Uterus (tissue), 3 donors: ENCODE measurements at regions not wholly inside any gene's neighbourhood (a gene's known extent, or its start where the extent isn't known, plus 50 kb on each side); places are given as distances from the start of the nearest gene placed in this dataset.

Source experiments
- DNase-seq, 2 donors: peaks; one replicate each; pipeline ENCODE4 v3.0.0-alpha.2; 2019 to 2020
- H3K27ac ChIP-seq, 2 donors: fragments of 200-600 bp; sonication (generic); 1 replicate in 1 of 2; 2 replicates in 1 of 2; pipeline ENCODE4 v1.5.1; 2016 to 2018
- H3K27me3 ChIP-seq, 2 donors: fragments of 200-600 bp; sonication (generic); one replicate each; pipeline ENCODE4 v1.5.1; 2018 to 2019; ENCODE audit warnings: control low read depth in 1 of 2
- H3K36me3 ChIP-seq, 2 donors: fragments of 200-600 bp; sonication (generic); one replicate each; pipeline ENCODE4 v1.5.1; 2019; ENCODE audit warnings: control low read depth in 1 of 2
- H3K4me1 ChIP-seq, 2 donors: fragments of 200-600 bp; sonication (generic); one replicate each; pipeline ENCODE4 v1.5.1; 2018 to 2019; ENCODE audit warnings: control low read depth in 1 of 2
- H3K4me3 ChIP-seq, 2 donors: fragments of 200-600 bp; sonication (generic); 1 replicate in 1 of 2; 2 replicates in 1 of 2; pipeline ENCODE4 v1.5.1; 2018 to 2019; ENCODE audit warnings: mild to moderate bottlenecking in 1 of 2
- H3K9me3 ChIP-seq, 2 donors: fragments of 200-600 bp; sonication (generic); one replicate each; pipeline ENCODE4 v1.5.1; 2019; ENCODE audit warnings: control low read depth in 1 of 2
- POLR2A ChIP-seq, 2 donors: fragments of 450-650 bp; IDR thresholded peaks; one replicate each; pipeline ENCODE4 v1.6.1; 2016; ENCODE audit warnings: antibody characterized with exemption in 2 of 2, mild to moderate bottlenecking in 1 of 2, moderate library complexity in 1 of 2
- intact Hi-C: fragments of 100-400 bp; cut with DNase I; formaldehyde crosslinking; loops from one replicate; pipeline ENCODE4 v1.15.1; 2023; ENCODE audit warnings: low total_unique reads
- TF ChIP-seq, protein P1 (sequence below), 4 experiments: fragments of 200-600 bp in 2 of 4; fragments of 450-650 bp in 2 of 4; sonication (generic) in 2 of 4; IDR thresholded peaks; one replicate each; pipeline ENCODE4 v1.5.1; 2016 to 2019; ENCODE audit warnings: antibody characterized with exemption in 4 of 4, mild to moderate bottlenecking in 2 of 4, moderate library complexity in 1 of 4
- donor health status: DM: yes; HTN: yes; CAD: no.

- no peaks in the 10 kb centered on the region for H3K4me1 ChIP-seq
- no peak for DNase-seq
- intact Hi-C loops, result no loop called here
- no peaks in the 10 kb centered on the region for H3K36me3 ChIP-seq
- no peak for TF ChIP-seq POLR2A (IDR thresholded peaks at IDR 0.05)
- TF ChIP-seq, protein P1, sequence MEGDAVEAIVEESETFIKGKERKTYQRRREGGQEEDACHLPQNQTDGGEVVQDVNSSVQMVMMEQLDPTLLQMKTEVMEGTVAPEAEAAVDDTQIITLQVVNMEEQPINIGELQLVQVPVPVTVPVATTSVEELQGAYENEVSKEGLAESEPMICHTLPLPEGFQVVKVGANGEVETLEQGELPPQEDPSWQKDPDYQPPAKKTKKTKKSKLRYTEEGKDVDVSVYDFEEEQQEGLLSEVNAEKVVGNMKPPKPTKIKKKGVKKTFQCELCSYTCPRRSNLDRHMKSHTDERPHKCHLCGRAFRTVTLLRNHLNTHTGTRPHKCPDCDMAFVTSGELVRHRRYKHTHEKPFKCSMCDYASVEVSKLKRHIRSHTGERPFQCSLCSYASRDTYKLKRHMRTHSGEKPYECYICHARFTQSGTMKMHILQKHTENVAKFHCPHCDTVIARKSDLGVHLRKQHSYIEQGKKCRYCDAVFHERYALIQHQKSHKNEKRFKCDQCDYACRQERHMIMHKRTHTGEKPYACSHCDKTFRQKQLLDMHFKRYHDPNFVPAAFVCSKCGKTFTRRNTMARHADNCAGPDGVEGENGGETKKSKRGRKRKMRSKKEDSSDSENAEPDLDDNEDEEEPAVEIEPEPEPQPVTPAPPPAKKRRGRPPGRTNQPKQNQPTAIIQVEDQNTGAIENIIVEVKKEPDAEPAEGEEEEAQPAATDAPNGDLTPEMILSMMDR (IDR thresholded peaks at IDR 0.05), result no peak
- no peak overlapping the region for H3K27ac ChIP-seq
- H3K27me3 ChIP-seq, result no peaks in the 10 kb centered on the region
- no peaks in the 10 kb centered on the region for H3K9me3 ChIP-seq
- H3K4me3 ChIP-seq, result no peak overlapping the region
These were observed 1251.6 kb upstream of the AGA start for GRCh38 chr4:178693816-178694215.

DNA sequence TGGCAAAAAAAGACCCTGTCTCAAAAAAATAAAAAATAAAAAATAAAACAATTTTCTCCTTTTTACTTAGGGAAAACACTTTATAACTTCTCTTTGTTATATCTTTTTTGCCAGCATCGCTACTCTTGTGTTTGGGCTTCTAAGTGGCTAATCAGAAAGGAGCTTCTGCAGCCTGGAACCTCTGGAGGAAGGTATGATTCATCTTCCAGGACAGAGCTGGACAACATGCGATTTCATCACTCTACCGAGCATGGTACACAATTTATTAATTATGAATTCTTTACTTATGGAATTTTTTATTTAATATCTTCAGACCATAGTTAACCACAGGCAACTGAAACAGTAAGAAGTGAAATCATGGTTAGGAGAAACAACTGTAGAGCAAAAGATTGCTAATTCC is 1254.3 kb upstream of the AGA start:
- no peak for DNase-seq
- Histone ChIP-seq H3K4me3 (no peak overlapping the region), H3K4me1 (no peaks in the 10 kb centered on the region), H3K27me3 (no peaks in the 10 kb centered on the region), H3K27ac (no peak overlapping the region), H3K36me3 (no peaks in the 10 kb centered on the region), H3K9me3 (no peaks in the 10 kb centered on the region)
- intact Hi-C loops, result no loop called here
- TF ChIP-seq, protein P1 (IDR thresholded peaks at IDR 0.05), result no peak
- no peak for TF ChIP-seq POLR2A (IDR thresholded peaks at IDR 0.05)

- Histone ChIP-seq H3K27ac (no peak overlapping the region), H3K4me1 (no peaks in the 10 kb centered on the region), H3K36me3 (no peaks in the 10 kb centered on the region), H3K4me3 (no peak overlapping the region), H3K9me3 (no peaks in the 10 kb centered on the region), H3K27me3 (no peaks in the 10 kb centered on the region)
- DNase-seq, result no peak
- TF ChIP-seq, protein P1 (IDR thresholded peaks at IDR 0.05), result no peak
- no peak for TF ChIP-seq POLR2A (IDR thresholded peaks at IDR 0.05)
- intact Hi-C loops, result no loop called here
These were observed 1270.2 kb upstream of the AGA start for GRCh38 chr4:178712486-178712885.

- H3K27ac ChIP-seq, result no peak overlapping the region
- no peak for DNase-seq
- no peaks in the 10 kb centered on the region for H3K27me3 ChIP-seq
- no peak overlapping the region for H3K4me3 ChIP-seq
- intact Hi-C loops, result no loop called here
- H3K36me3 ChIP-seq, result no peaks in the 10 kb centered on the region
- no peaks in the 10 kb centered on the region for H3K9me3 ChIP-seq
- H3K4me1 ChIP-seq, result no peaks in the 10 kb centered on the region
- TF ChIP-seq, protein P1 (IDR thresholded peaks at IDR 0.05), result no peak
- no peak for TF ChIP-seq POLR2A (IDR thresholded peaks at IDR 0.05)
These were observed 1295.8 kb upstream of the AGA start for GRCh38 chr4:178738026-178738425.

DNA sequence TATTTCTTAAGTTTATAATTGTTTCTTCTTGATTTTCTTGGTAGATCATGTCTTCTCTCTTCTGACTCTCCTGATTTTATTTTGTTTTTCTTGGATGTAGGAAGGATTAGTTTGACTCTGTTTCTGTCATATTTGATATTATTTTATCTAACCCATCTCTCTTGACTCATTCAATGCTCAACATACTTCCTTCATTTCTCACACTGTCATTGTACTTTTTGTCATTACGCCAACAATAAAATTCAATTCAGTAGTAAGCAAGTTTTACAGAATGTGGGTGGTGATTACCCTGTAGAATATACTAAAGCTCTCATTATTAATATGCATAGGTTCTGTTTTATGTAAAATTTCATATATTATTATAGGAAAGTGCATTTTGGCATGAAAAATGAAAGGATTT is 1303.0 kb upstream of the AGA start:
- no peak for DNase-seq
- no peaks in the 10 kb centered on the region for H3K36me3 ChIP-seq
- no peaks in the 10 kb centered on the region for H3K27me3 ChIP-seq
- TF ChIP-seq, protein P1 (IDR thresholded peaks at IDR 0.05), result no peak
- TF ChIP-seq POLR2A (IDR thresholded peaks at IDR 0.05), result no peak
- no peaks in the 10 kb centered on the region for H3K4me1 ChIP-seq
- no peak overlapping the region for H3K4me3 ChIP-seq
- intact Hi-C loops, result no loop called here
- no peak overlapping the region for H3K27ac ChIP-seq
- H3K9me3 ChIP-seq, result no peaks in the 10 kb centered on the region
